ENCODE measurements at regions not wholly inside any gene's neighbourhood (a gene's known extent, or its start where the extent isn't known, plus 50 kb on each side); places are given as distances from the start of the nearest gene placed in this dataset.

DNA sequence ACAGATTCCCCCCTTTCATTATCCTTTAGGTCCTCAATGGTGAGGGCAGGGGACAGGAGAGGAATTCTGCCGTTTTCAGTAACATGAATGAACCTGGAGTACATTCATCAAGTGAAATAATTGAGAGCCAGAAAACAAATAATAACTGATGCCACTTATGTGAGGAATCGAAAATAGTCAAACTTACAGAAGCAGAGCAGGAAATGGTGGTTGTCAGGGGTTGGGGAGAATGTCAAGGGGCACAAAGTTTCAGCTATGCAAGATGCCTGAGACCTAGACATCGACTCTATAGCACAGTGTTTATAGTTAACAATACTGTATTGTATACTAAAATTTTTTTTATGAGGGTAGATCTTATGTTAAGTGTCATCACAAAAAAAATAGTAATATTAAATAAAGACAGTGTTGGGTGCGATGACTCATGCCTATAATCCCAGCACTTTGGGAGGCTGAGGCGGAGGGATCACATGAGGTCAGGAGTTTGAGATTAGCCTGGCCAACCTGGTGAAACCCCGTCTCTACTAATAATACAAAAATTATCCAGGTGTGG lies 1219.8 kb downstream of the GATA3 start:
- DNase-seq (ENCODE audit: low read depth): no peak
- TF ChIP-seq, protein P1, sequence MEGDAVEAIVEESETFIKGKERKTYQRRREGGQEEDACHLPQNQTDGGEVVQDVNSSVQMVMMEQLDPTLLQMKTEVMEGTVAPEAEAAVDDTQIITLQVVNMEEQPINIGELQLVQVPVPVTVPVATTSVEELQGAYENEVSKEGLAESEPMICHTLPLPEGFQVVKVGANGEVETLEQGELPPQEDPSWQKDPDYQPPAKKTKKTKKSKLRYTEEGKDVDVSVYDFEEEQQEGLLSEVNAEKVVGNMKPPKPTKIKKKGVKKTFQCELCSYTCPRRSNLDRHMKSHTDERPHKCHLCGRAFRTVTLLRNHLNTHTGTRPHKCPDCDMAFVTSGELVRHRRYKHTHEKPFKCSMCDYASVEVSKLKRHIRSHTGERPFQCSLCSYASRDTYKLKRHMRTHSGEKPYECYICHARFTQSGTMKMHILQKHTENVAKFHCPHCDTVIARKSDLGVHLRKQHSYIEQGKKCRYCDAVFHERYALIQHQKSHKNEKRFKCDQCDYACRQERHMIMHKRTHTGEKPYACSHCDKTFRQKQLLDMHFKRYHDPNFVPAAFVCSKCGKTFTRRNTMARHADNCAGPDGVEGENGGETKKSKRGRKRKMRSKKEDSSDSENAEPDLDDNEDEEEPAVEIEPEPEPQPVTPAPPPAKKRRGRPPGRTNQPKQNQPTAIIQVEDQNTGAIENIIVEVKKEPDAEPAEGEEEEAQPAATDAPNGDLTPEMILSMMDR (IDR thresholded peaks at IDR 0.05; ENCODE audit: low read depth, low read length, missing control alignments): no peak
- no peak overlapping the region for H3K4me3 ChIP-seq (ENCODE audit: low read depth, low read length)

DNA sequence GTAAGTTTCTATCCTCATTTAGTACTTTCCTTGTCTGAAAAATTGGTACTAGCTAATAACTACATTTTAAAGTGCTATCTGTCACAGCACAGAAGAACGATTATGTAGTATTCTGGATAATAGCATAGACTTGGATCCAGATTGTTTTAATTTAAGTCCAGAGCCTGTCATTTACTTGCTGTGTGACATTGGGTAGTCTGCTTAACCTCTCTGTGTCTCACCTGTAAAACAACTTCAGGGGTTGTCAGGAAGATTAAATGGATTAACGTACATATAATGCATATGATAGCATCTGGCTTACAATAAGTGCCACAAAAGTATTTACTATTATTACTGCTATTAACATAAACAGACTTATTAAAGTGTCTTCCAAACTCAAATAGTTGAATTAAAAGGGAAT lies 1221.4 kb downstream of the GATA3 start:
- DNase-seq (ENCODE audit: low read depth): no peak
- TF ChIP-seq, protein P1 (IDR thresholded peaks at IDR 0.05; ENCODE audit: low read depth, low read length, missing control alignments): no peak
- no peak overlapping the region for H3K4me3 ChIP-seq (ENCODE audit: low read depth, low read length)

DNA sequence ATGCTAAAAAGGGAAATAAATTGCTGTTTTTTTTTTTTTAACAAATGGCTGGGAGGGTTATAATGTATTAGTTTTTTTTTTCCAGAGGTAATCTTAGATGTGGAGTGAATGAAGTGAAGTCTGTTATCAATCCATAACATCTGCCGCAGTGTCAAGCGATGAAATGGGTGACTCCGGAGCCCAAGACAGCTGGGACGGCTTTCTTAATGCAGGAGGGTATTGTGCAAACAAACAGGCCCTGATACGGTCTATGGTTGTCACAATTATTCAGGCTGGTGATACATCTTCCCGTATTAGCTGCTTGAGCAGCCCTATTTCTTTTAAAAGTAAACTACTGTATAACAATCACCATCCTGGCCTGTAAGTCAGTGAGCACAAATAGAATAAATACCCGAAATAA lies 1231.2 kb downstream of the GATA3 start:
- TF ChIP-seq, protein P1 (IDR thresholded peaks at IDR 0.05; ENCODE audit: low read depth, low read length, missing control alignments): no peak
- no peak for DNase-seq (ENCODE audit: low read depth)
- H3K4me3 ChIP-seq (ENCODE audit: low read depth, low read length): no peak overlapping the region

DNA sequence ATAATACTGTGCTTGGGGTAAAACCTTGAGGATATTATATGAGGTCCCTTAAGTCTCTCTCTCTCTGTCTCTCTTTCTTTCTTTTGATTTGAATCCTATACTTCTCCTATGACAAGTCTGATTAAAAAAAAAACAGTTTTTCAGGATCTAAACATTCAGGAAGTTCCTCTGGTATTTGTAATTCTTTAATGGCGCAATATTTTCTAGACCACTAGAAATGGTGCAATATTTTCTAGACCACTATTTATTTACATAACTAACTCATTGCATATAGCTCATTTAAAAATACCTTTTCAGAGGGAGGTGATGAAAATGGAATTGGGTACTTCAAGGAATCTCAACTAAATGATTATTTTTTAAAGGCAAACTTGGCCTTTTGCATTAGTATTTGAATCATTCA lies 1235.3 kb downstream of the GATA3 start:
- no peak for DNase-seq (ENCODE audit: low read depth)
- no peak overlapping the region for H3K4me3 ChIP-seq (ENCODE audit: low read depth, low read length)
- TF ChIP-seq, protein P1 (IDR thresholded peaks at IDR 0.05; ENCODE audit: low read depth, low read length, missing control alignments): no peak

DNA sequence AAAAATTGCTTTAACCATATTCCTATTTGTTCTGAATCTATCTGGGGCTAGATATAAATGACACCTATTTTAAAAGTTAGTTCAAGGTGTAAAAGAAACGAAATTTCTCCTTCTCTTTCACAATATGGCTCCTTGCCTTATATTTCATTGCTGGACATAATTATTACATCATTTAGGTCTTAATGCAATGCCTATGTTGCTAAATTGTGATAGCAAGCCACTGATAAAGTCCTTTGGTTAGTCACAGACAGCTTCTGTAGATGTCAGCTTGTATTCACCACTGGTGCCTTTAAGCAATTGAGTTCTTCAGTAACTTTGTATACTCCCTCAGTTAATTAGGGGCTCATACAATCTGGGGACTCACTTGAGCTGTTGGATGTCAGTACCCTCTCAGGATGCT lies 1236.6 kb downstream of the GATA3 start:
- TF ChIP-seq, protein P1 (IDR thresholded peaks at IDR 0.05; ENCODE audit: low read depth, low read length, missing control alignments): no peak
- H3K4me3 ChIP-seq (ENCODE audit: low read depth, low read length): no peak overlapping the region
- DNase-seq (ENCODE audit: low read depth): no peak

DNA sequence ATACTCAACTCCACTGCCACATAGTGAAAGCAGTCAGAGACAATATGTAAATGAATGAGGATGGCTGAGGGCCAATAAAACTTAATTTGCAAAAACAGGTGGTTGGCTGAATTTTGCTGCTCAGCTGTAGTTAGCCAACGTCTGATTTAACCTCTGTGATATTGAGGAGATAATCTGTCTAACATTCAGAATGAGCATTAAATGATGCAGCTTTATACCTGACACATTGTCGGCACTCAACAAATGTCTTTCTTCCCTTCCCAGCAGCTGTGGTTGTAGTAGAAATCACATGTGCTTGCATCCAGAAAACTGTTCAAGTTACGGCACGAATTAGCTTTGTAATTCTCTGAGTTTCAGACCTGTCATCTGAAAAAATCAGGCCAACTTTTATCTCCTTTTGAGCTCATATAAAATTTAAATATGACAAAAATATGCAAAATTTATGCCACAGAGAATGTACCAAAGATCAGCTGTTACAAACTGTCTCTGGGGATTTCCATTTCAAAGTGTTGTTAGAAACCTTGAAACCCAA lies 1239.7 kb downstream of the GATA3 start:
- no peak for DNase-seq (ENCODE audit: low read depth)
- TF ChIP-seq, protein P1 (IDR thresholded peaks at IDR 0.05; ENCODE audit: low read depth, low read length, missing control alignments): no peak
- no peak overlapping the region for H3K4me3 ChIP-seq (ENCODE audit: low read depth, low read length)

DNA sequence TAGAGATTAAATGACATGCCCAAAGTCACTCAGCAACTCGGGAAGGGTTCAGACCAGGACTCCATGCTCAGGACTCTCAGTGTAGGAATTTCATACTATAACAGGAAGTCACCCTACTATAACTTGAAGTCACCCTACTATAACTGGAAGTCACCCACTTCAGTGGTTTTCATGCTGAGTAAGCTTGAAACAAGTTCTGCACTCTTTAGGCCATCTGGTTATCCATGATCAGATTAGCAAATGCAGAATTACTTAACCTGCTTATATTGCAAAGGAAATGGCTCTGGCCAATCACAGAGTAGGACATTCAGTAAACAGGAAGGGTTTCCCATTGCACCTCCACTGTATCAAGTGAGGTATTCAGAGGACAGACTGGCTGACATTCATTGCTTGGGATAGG lies 1240.4 kb downstream of the GATA3 start:
- TF ChIP-seq, protein P1 (IDR thresholded peaks at IDR 0.05; ENCODE audit: low read depth, low read length, missing control alignments): no peak
- peak; percentile 10 for DNase-seq (ENCODE audit: low read depth)
- H3K4me3 ChIP-seq (ENCODE audit: low read depth, low read length): no peak overlapping the region
